ENCODE measurements at regions not wholly inside any gene's neighbourhood (a gene's known extent, or its start where the extent isn't known, plus 50 kb on each side); places are given as distances from the start of the nearest gene placed in this dataset.

GRCh38 chr9:119441832-119442231 lies 72.6 kb upstream of the BRINP1 start:
- no peak for DNase-seq

- no peak for DNase-seq
Observed at GRCh38 chr9:119441338-119441737, 72.1 kb upstream of the BRINP1 start.

DNA sequence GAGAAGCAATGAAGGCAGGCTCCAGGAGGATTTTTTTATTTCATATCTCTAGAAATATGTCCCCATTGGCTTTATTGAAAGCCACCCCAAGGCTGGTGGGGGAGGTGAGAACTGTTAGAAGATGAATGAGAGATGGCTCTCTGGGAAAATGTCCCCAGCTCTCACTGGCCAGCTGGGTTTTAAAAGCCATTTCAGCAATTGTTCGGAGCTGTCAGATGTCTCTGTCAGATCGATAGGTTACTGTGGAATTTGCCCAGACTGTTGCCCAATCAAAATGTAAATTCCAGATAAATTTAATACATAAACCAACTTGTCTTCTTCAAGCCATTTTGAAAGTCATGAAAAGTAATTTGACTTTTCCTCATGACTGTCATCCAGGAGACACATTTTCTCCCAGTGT lies 67.0 kb upstream of the BRINP1 start:
- DNase-seq, result no peak

GRCh38 chr9:119435076-119435475 lies 65.8 kb upstream of the BRINP1 start:
- no peak for DNase-seq

- no peak for DNase-seq
Observed at GRCh38 chr9:119432428-119432827, 63.2 kb upstream of the BRINP1 start.

GRCh38 chr9:119429302-119429701 lies 60.1 kb upstream of the BRINP1 start:
- DNase-seq, result no peak

GRCh38 chr9:119420231-119420630 lies 51.0 kb upstream of the BRINP1 start:
- DNase-seq, result no peak

Measured in CD4-positive, alpha-beta T cell treated with Interleukin-21 for 1 hour (primary cell).